ENCODE measurements at regions not wholly inside any gene's neighbourhood (a gene's known extent, or its start where the extent isn't known, plus 50 kb on each side); places are given as distances from the start of the nearest gene placed in this dataset.
"Not testable (repeated sequence)": the region's sequence is repeated elsewhere in the genome, so short reads cannot be mapped to it uniquely, and the experiment has no call there.

DNA sequence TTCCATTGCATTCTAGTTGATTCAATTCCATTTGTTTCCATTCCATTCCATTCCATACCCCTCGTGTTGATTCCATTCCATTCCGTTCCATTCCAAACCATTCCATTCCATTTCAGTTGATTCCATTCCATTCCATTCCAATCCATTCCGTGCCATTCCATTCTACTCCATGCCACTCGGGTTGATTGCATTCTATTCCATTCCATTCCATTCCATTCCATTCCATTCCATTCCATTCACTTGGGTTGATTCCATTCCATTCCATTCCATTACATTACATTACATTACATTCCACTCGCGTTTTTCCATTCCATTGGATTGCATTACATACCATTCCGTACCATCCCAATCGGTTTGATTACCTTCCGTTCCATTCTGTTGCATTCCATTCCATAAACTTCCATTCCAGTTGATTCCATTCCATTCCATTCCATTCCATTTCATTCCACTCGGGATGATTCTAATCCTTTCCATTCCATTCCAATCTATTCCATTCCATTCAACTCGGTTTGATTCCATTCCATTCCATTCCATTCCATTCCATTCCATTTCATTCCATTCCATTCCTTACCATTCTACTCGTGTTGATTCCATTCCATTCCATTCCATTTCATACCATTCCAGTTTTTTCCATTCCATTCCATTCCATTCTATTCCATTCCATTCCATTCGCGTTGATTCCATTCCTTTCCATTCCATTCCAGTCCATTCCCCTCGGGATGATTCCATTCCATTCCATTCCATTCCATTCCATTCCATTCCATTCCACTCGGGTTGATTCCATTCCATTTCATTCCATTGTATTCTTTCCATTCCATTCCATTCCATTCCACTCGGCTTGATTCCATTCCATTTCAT lies 1140.4 kb downstream of the RPIA start:
- H3K9me3 Mint-ChIP-seq = peaks cover 5% of the 10 kb centered on the region
- H3K4me1 Mint-ChIP-seq (ENCODE audit: unreplicated experiment) = no peaks in the 10 kb centered on the region
- TF ChIP-seq CTCF (conservative IDR thresholded peaks at IDR 0.05) = no peak
- DNase-seq (ENCODE audit: extremely low spot score, unreplicated experiment) = no peak
- no peaks in the 10 kb centered on the region for H3K27me3 Mint-ChIP-seq
- peaks cover 16% of the 10 kb centered on the region for H3K36me3 Mint-ChIP-seq
- no peak overlapping the region for H3K4me3 Mint-ChIP-seq
- no peak overlapping the region for H3K27ac Mint-ChIP-seq

DNA sequence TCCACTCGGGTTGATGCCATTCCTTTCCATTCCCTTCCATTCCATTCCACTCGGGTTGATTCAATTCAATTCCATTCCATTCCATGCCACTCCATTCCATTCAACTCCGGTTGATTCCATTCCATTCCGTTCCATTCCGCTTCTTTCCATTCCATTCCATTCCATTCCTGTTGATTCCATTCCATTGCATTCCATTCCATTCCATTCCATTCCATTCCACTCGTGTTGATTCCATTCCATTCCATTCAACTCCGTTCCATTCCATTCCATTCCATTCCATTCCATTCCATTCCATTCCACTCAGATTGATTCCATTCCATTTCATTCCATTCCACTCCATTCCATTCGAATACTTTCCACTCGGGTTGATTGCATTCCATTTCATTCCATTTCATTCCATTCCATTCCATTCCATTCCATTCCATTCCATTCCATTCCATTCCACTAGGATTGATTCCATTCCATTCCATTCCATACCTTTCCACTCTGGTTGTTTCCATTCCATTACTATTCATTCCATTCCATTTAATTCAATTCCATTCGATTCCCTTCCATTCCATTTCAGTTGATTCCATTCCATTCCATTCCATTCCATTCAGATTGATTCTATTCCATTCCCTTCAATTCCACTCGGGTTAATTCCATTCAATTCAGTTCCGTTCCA lies 1141.8 kb downstream of the RPIA start:
- no peak for DNase-seq (ENCODE audit: extremely low spot score, unreplicated experiment)
- no peak for TF ChIP-seq CTCF (conservative IDR thresholded peaks at IDR 0.05)
- H3K27ac Mint-ChIP-seq = no peak overlapping the region
- H3K4me1 Mint-ChIP-seq (ENCODE audit: unreplicated experiment) = no peaks in the 10 kb centered on the region
- H3K4me3 Mint-ChIP-seq = no peak overlapping the region
- peaks cover 7% of the 10 kb centered on the region for H3K9me3 Mint-ChIP-seq
- peaks cover 18% of the 10 kb centered on the region for H3K36me3 Mint-ChIP-seq
- no peaks in the 10 kb centered on the region for H3K27me3 Mint-ChIP-seq

- H3K36me3 Mint-ChIP-seq = peaks cover 20% of the 10 kb centered on the region
- no peak for TF ChIP-seq CTCF (conservative IDR thresholded peaks at IDR 0.05)
- no peak for DNase-seq (ENCODE audit: extremely low spot score, unreplicated experiment)
- H3K9me3 Mint-ChIP-seq = peaks cover 10% of the 10 kb centered on the region
- no peak overlapping the region for H3K27ac Mint-ChIP-seq
- H3K27me3 Mint-ChIP-seq = no peaks in the 10 kb centered on the region
- H3K4me3 Mint-ChIP-seq = no peak overlapping the region
- H3K4me1 Mint-ChIP-seq (ENCODE audit: unreplicated experiment) = no peaks in the 10 kb centered on the region
These were observed 1142.3 kb downstream of the RPIA start for GRCh38 chr2:89833780-89834117.

DNA sequence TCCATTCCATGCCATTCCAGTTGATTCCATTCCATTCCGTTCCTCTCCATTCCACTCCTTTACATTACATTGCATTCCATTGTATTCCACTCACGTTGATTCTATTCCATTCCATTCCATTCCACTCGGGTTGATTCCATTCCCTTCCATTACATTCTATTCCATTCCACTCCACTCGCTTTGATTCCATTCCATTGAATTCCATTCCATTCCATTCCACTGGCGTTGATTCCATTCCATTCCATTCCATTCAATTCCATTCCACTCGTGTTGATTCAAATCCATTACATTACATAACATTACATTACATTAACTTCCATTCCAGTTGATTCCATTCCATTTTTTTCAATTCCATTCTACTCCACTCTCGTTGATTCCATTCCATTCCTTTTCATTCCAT lies 1142.8 kb downstream of the RPIA start:
- TF ChIP-seq CTCF (conservative IDR thresholded peaks at IDR 0.05) = no peak
- Mint-ChIP-seq H3K27ac (no peak overlapping the region), H3K27me3 (no peaks in the 10 kb centered on the region), H3K4me1 (ENCODE audit: unreplicated experiment) (no peaks in the 10 kb centered on the region), H3K4me3 (no peak overlapping the region), H3K9me3 (peaks cover 10% of the 10 kb centered on the region), H3K36me3 (peaks cover 16% of the 10 kb centered on the region)
- DNase-seq (ENCODE audit: extremely low spot score, unreplicated experiment) = no peak

DNA sequence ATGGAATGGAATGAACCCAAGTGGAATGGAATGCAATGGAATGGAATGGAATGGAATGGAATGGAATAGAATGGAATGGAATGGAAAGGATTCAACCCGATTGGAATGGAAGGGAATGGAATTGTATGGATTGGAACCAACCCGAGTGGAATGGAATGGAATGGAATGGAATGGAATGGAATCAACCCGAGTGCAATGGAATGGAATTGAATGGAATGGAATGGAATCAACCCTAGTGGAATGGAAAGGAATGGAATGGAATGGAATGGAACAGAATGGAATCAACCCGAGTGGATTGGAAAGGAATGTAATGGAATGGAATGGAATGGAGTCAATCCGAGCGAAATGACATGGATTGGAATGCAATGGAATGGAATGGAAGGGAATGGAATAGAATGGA lies 1144.9 kb downstream of the RPIA start:
- H3K27me3 Mint-ChIP-seq; DNase-seq (ENCODE audit: extremely low spot score, unreplicated experiment); H3K4me1 Mint-ChIP-seq (ENCODE audit: unreplicated experiment); H3K4me3 Mint-ChIP-seq; H3K27ac Mint-ChIP-seq: not testable (repeated sequence)
- Mint-ChIP-seq H3K9me3 (peaks cover 15% of the 10 kb centered on the region), H3K36me3 (peaks cover 18% of the 10 kb centered on the region)

DNA sequence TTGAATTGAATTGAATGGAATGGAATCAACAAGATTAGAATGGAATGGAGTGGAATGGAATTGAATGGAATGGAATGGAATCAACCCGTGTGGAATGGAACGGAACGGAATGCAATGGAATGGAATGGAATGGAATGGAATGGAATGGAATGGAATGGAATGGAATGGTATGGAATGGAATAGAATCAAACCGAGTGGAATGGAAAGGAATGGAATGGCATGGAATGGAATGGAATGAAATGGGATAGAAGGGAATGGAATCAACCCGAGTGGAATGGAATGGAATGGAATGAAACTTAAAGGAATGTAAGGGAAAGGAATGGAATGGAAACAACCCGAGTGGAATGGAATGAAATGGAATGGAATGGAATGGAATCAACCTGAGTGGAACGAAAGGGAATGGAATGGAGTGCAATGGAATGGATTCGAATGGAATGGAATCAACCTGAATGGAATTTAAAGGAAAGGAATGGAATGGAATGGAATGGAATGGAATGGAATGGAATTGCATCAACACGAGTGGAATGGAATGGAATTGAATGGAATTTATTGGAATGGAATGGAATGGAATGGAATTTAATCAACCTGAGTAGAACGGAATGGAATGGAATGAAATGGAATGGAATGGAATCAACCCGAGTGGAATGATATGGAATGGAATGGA lies 1146.6 kb downstream of the RPIA start:
- peaks cover 18% of the 10 kb centered on the region for H3K36me3 Mint-ChIP-seq
- no peaks in the 10 kb centered on the region for H3K27me3 Mint-ChIP-seq
- H3K4me3 Mint-ChIP-seq = no peak overlapping the region
- no peak for DNase-seq (ENCODE audit: extremely low spot score, unreplicated experiment)
- H3K27ac Mint-ChIP-seq = no peak overlapping the region
- H3K4me1 Mint-ChIP-seq (ENCODE audit: unreplicated experiment) = no peaks in the 10 kb centered on the region
- H3K9me3 Mint-ChIP-seq = peaks cover 15% of the 10 kb centered on the region
- no peak for TF ChIP-seq CTCF (conservative IDR thresholded peaks at IDR 0.05)

DNA sequence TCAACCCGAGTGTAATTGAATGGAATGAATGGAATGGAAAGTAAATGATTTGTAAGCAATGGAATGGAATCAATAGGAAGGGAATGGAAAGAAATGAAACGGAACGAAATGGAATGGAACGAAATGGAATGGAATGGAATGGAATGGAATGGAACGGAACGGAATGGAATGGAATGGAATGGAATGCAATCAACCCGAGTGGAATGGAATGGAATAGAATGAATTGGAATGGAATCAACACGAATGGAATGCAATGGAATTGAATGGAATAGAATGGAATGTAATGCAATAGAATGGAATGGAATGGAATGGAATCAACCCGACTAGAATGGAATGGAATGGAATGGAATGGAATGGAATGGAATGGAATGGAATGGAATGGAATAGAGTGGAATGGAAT lies 1148.7 kb downstream of the RPIA start:
- not testable (repeated sequence) for H3K4me3 Mint-ChIP-seq; H3K27me3 Mint-ChIP-seq; H3K4me1 Mint-ChIP-seq (ENCODE audit: unreplicated experiment); H3K27ac Mint-ChIP-seq
- H3K36me3 Mint-ChIP-seq = peaks cover 18% of the 10 kb centered on the region
- peaks cover 18% of the 10 kb centered on the region for H3K9me3 Mint-ChIP-seq
- peak; percentile 69 for DNase-seq (ENCODE audit: extremely low spot score, unreplicated experiment)

- not testable (repeated sequence) for H3K27ac Mint-ChIP-seq; H3K4me3 Mint-ChIP-seq; DNase-seq (ENCODE audit: extremely low spot score, unreplicated experiment); H3K4me1 Mint-ChIP-seq (ENCODE audit: unreplicated experiment); H3K27me3 Mint-ChIP-seq
- Mint-ChIP-seq H3K9me3 (peaks cover 18% of the 10 kb centered on the region), H3K36me3 (peaks cover 18% of the 10 kb centered on the region)
These were observed 1149.5 kb downstream of the RPIA start for GRCh38 chr2:89840781-89841475.

Measured in type B pancreatic cell (in vitro differentiated cells).